GM19463 (cell line): ENCODE measurements at regions not wholly inside any gene's neighbourhood (a gene's known extent, or its start where the extent isn't known, plus 50 kb on each side); places are given as distances from the start of the nearest gene placed in this dataset.
A peak's percentile ranks its signal among the peaks of the same experiment; 100 is the strongest.
"Not testable (repeated sequence)": the region's sequence is repeated elsewhere in the genome, so short reads cannot be mapped to it uniquely, and the experiment has no call there.

Source experiments
- ATAC-seq: cut with Tn5 transposase; IDR thresholded peaks from one replicate; pipeline ENCODE4 v1.9.1; 2021; ENCODE audit warnings: mild to moderate bottlenecking, moderate library complexity; ENCODE audit not compliant: unreplicated experiment

DNA sequence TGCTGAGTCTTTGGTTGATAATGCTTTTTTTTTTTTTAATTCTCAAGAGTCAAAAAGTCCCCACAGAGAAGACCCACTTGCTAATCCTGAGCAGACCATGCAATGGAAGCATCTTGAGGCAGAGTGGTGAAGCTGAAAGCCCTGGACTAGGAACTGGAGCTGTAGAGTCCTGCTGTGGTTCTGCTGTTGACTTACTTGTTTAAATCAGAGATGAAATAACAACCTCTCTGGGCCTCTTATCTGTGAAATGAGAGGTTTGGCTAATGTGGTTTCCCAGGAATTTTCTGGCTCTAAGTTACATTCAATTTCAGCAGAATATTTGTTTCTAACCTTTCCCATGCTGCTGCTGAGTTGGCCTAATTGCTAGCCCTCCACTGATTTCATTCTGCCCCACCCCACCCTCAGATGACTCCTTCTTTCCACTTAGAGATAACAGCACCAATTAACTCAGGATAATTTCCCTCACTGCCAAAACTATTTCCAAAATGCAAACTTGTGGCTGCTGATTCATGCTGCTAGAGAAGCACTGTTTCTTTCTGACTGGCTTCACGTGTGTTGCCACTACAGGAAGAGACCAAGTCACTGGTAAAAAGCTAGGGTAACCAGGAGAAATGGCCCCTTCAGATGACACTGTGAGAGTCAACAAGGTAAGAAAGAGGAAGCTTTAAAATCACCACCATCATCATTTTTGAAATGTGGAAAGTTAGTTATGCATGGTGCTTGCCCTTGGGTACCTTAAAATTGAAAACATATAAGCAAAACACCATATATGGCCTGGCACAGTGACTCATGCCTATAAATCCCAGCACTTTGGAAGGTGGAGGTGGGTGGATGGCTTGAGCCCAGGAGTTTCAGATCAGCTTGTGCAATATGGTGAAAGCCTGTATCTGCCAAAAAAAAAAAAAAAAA, 326.4 kb downstream of the DCHS2 start:
- ATAC-seq = peak; percentile 85

DNA sequence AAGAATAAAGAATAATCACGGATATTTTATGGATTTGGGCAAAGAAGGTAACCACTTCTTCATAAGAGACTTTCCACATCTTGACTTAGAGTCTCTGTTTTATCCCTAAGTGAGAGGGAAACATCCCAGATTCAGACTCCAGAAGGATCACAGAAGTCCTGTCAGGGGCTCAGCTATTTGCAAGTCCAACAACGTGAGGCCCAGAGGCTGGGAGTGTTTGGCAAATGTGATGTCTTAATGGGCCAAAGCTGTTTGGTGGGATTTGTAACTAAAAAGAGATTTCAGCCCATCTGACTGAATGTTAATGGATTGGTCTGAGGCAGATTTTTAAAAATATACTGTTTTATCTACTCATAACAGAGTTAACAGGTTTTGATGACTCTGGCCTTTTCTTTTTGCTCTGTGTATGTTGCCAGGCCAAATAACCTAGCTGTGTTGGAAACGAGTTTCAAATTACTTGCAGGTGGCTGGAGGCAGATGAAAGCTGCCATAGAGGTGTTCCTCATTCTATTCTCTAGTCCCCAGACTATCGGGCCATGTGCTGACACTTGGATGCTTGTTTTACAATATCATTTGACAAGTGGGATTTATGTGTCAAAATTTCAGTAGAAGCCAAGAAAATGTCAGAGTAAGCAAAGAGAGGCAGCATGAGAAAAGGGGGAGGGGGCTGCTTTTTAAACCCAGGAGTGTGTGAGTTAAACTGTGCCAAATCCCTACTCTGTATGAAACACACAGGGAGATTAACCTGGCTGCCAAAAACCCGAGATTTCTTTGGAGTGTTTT, 330.9 kb downstream of the DCHS2 start:
- no peak for ATAC-seq

- no peak for ATAC-seq
These were observed 333.0 kb downstream of the DCHS2 start for GRCh38 chr4:154158361-154159155.

- no peak for ATAC-seq
These were observed 339.1 kb downstream of the DCHS2 start for GRCh38 chr4:154152546-154152945.

DNA sequence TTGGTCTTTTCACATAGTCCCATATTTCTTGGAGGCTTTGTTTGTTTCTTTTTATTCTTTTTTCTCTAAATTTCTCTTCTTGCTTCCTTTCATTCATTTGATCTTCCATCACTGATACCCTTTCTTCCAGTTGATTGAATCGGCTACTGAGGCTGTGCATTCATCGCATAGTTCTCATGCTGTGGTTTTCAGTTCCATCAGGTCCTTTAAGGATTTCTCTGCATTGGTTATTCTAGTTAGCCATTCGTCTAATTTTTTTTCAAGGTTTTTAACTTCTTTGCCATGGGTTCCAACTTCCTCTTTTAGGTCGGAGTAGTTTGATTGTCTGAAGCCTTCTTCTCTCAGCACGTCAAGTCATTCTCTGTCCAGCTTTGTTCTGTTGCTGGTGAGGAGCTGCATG, 342.4 kb downstream of the DCHS2 start:
- ATAC-seq = not testable (repeated sequence)

DNA sequence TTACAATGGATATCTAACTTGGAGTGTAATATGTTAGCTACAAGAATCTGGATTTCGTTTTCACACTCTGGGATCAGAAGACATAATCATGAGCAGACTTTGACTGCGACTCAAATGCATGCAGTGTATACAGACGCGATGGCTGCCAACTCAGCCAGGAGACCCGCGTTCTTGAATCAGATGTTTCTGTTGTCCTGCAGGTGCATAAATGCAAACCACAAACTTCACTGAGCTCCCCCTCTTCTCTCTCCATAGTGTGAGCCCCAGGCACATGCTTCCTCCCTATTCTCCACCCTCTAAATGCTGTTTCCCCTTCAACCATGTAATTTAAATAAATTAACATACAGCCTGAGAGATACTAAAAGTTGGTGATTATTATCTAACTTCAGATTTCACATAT, 347.9 kb downstream of the DCHS2 start:
- ATAC-seq = no peak

DNA sequence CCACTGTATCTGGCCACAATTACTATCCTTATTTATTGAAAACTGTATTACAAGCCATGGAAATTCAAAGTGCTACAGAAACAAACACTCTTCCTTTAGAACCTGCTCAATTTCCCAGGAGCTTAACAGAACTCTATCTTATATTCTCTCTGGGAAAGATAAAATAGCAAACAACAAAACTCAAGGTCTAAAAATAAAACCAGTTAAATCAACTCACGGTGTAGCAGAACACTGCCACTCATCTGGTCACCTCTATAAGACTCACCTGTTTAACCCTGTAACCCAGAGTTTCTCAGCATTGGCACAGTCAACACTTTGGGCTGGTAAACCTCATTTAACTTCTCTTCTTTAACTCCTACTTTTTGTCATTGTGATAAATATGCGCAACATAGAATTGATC, 348.9 kb downstream of the DCHS2 start:
- ATAC-seq = no peak

GRCh38 chr4:154140869-154141268, 350.7 kb downstream of the DCHS2 start:
- ATAC-seq = no peak

GRCh38 chr4:154137320-154137905, 348.5 kb upstream of the SFRP2 start:
- ATAC-seq = no peak

DNA sequence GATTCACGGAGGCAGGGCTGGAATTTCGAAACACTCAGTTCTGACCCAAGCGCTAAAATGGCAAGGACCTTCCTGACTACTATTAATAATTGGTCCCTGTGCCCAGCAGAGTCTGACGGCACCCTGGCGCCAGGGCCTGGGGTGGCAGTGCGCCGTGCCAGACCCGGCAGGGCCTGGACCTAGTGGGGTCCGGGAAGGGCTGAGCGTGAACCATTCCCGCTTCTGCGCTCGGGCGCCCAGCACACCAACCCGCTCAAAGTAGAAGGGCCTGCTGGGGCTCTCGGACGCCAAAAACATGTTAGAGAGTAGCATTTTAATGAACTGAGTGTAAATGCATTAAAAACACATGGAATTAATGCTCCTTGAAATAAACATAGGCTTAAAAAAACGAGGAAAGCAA, 346.7 kb upstream of the SFRP2 start:
- no peak for ATAC-seq

DNA sequence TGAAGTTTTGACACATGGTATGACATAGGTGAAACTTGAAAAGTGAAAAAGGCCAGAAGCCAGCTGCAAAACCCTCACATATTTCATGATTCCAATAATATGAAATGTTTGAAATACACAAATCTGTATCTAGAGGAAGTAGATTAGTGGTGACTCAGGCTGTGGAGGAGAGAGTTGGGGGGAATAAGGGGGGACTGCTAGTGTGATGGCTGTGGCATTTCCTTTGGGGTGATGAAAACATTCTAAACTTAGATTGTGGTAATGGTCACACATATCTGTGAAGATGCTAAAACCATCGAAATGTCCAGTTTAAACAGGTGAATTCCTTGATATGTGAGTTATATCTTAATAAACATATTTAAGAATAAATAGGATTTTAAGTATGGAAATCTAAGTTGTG, 343.5 kb upstream of the SFRP2 start:
- no peak for ATAC-seq

GRCh38 chr4:154126276-154126675, 337.4 kb upstream of the SFRP2 start:
- ATAC-seq = no peak

DNA sequence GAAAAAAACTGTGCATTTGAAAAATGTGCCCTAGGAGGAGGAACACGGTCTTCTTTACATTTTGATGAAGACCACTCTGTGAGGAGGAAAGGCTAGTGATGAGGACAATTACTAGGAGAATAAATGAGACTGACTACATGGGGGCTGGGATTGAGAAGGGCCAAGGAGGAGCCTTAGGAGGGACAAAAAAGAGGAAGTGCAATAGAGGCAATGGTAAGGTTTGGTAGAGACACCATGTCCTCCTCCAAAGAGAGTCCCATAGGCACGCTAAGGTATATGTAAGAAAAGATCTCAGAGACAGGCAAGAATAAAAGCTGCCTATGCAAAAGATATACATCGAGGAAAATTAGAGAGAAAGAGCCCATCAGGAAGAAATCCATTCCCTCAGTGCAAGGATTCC, 336.5 kb upstream of the SFRP2 start:
- no peak for ATAC-seq

- ATAC-seq = no peak
These were observed 335.8 kb upstream of the SFRP2 start for GRCh38 chr4:154124539-154125255.

DNA sequence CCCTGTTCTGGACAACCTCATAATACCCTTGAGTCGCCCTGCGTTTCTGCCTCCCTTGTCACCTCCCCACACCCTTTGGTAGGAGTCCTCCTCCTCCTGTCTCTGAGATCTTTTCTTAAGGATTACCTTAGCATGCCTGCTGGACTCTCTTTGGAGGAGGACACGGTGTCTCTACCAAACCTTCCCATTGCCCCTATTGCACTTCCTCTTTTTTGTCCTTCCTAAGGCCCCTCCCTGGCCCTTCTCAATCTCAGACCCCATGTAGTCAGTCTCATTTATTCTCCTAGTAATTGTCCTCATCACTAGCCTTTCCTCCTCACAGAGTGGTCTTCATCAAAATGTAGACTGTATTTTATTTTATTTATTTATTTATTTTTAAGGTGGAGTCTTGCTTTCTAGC, 335.0 kb upstream of the SFRP2 start:
- no peak for ATAC-seq

DNA sequence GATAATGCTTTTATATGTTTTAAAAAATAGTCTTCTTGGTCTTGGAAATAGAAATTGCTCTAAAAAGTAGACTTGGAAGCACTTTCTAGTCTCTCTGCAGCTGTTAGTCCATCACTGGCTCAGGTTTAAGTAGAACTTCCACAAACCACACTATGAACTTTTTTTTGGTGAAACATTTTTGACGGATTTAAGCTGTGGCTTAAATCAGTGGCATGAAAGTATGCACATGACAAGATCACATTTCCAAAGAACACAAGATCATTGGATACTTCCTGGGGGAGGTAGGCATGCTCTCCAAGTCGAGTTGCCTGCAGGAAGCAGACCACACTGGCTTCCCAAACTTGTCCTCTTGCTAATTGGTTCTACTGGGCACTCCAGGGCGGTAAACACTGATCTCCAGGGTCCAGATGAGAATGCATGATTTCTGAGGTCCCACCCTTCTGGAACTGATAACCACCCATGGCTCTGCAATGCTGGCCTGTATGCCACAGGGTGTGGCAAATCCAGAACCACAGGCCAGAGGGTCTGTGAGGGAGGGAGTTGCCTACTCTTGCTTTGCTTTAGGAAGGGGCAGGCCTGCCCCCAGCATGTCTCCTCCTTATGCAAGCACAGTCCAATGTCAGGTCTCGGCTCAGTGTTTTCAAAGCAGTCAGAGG, 331.9 kb upstream of the SFRP2 start:
- ATAC-seq = no peak

GRCh38 chr4:154120006-154120676, 331.3 kb upstream of the SFRP2 start:
- no peak for ATAC-seq

DNA sequence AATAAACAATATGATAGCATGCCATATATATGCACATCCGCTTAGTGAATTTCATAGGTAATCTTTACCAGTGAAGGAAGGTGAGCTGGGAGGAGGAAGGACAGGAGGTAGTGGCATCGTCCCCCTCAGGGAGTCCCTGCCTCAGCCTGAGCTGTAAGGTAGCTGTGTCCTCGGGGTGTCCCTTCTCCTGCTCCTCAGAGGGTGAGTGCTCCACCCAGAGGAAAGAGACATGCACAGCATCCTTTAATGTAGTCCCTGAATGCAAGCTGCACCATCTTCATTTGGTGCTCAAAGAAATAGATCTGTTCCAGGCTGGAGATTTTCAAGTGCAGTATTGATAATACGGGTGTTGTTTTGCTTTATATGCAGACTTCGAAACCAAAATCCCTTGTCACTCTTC, 330.4 kb upstream of the SFRP2 start:
- no peak for ATAC-seq

DNA sequence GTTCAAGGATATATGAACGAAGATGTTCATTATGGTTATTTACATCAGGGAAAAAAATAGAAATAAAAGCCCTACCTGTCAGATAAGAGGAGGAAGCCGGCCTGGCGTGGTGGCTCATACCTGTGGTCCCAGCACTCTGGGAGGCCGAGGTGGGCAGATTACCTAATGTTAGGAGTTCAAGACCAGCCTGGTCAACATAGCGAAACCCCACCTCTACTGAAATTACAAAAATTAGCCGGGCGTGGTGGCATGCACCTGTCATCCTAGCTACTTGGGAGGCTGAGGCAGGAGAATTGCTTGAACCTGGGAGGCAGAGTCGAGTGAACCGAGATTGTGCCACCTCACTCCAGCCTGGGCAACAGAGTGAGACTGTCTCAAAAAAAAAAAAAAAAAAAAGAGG, 328.8 kb upstream of the SFRP2 start:
- not testable (repeated sequence) for ATAC-seq
